ENCODE measurements at regions not wholly inside any gene's neighbourhood (a gene's known extent, or its start where the extent isn't known, plus 50 kb on each side); places are given as distances from the start of the nearest gene placed in this dataset.

DNA sequence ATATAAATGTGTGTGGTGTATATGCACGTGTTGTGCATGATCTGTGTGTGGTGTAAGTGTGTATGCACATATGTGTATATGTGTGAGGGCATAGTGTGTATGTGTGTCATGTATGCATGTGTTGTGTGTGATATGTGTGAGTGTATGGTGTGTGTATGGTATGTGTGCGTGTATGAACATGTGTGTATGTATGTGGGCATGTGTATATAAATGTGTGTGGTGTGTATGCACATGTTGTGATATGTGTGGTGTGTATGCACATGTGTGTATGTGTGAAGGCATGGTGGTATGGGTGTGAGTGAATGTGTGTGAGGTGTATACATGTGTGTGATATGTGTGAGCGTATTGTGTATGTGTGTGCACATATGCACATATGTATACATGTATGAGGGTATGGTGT is 198.7 kb downstream of the RBFOX3 start:
- intact Hi-C loops (cut with DNase I, micrococcal nuclease) = no loop called here
- CTCF ChIA-PET = no interaction called here
- H3K27ac Mint-ChIP-seq = no peak overlapping the region

DNA sequence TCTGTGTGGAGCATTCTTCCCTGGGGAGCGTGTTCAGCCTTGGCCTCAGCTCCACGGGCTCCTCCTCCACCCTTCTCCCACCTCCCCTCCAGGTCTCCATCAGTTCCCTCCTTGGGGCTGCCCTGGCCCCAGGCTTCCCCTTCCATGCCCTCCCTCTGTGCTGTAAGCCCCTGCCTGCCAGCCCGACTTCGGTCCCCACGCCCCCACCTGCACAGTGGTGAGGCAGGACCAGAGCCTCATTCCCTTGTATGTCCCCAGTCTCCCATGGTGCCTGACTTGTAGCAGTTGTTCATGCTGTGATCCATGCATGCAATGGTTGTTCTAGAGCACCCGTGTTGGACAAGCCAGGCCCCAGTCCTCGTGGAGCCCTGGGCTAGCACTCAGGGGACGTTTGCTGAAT is 199.4 kb downstream of the RBFOX3 start:
- ChIA-PET CTCF (no interaction called here), POLR2A (no interaction called here)
- intact Hi-C loops (cut with DNase I, micrococcal nuclease) = no loop called here
- Mint-ChIP-seq H3K4me3 (no peak overlapping the region), H3K36me3 (ENCODE audit: low read depth) (no peaks in the 10 kb centered on the region), H3K4me1 (no peaks in the 10 kb centered on the region), H3K9me3 (ENCODE audit: low read depth) (no peaks in the 10 kb centered on the region), H3K27me3 (peaks cover 14% of the 10 kb centered on the region), H3K27ac (no peak overlapping the region)
- ATAC-seq (no peak), DNase-seq (no peak)

More for the DNA sequence above, 198.7 kb downstream of the RBFOX3 start:
- no peaks in the 10 kb centered on the region for H3K4me1 Mint-ChIP-seq
- DNase-seq = no peak
- no peaks in the 10 kb centered on the region for H3K9me3 Mint-ChIP-seq (ENCODE audit: low read depth)
- ATAC-seq = no peak
- POLR2A ChIA-PET = no interaction called here
- no peak overlapping the region for H3K4me3 Mint-ChIP-seq
- peaks cover 10% of the 10 kb centered on the region for H3K27me3 Mint-ChIP-seq
- H3K36me3 Mint-ChIP-seq (ENCODE audit: low read depth) = no peaks in the 10 kb centered on the region

DNA sequence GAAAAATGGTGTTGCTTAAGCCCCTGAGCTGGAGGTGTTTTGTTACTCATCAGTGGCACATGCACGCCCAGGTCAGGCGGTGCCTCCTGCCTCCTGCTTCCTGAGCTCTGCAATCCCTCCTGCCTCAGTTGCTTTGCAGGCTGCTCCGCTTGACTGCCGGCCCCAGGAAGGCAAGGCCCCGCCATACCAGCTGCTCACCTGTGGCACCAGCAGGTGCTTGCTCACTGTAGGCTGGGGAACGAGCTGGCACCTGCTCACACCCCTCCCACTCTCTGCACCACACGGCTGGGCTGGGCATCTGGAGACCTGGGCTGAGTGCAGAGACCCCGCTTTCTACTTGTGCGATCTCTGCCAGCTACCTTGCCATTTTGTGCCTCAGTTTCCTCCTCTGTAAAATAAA is 200.2 kb downstream of the RBFOX3 start:
- ChIA-PET CTCF (interaction anchor here (1.2 kb wide), 1 partner anchor 18 kb away, joined by 4 read pairs; no protein-coding TSS in a partner anchor), POLR2A (no interaction called here)
- Mint-ChIP-seq H3K4me1 (no peaks in the 10 kb centered on the region), H3K27ac (no peak overlapping the region), H3K36me3 (ENCODE audit: low read depth) (no peaks in the 10 kb centered on the region), H3K9me3 (ENCODE audit: low read depth) (no peaks in the 10 kb centered on the region), H3K4me3 (no peak overlapping the region), H3K27me3 (peaks cover 17% of the 10 kb centered on the region)
- ATAC-seq (no peak), DNase-seq (no peak)
- intact Hi-C loops (cut with DNase I, micrococcal nuclease) = no loop called here

DNA sequence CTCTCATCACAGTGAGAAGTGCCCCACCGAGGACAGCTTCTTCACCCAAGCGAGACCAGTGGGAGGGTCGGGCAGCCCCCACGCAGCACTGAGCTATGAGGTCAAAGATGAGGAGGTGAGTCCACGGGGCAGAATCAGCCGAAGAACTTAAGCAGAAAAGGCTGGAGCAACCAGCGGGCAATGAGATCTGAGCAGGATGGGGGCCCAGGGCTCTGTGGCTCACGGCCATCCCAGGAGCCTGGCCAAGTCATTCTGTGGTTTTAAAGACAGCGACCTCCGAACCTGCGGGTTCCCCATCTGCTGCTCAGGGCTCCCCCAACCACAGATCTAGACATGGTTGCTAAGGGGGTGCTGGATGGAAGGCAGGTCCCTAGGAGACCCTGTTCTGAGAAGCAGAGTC is 202.6 kb downstream of the RBFOX3 start:
- Mint-ChIP-seq H3K36me3 (ENCODE audit: low read depth) (no peaks in the 10 kb centered on the region), H3K4me3 (no peak overlapping the region), H3K27ac (no peak overlapping the region), H3K4me1 (no peaks in the 10 kb centered on the region), H3K9me3 (ENCODE audit: low read depth) (no peaks in the 10 kb centered on the region), H3K27me3 (peaks cover 28% of the 10 kb centered on the region)
- intact Hi-C loops (cut with DNase I, micrococcal nuclease) = no loop called here
- ChIA-PET POLR2A (no interaction called here), CTCF (no interaction called here)
- no peak for ATAC-seq
- DNase-seq = no peak

DNA sequence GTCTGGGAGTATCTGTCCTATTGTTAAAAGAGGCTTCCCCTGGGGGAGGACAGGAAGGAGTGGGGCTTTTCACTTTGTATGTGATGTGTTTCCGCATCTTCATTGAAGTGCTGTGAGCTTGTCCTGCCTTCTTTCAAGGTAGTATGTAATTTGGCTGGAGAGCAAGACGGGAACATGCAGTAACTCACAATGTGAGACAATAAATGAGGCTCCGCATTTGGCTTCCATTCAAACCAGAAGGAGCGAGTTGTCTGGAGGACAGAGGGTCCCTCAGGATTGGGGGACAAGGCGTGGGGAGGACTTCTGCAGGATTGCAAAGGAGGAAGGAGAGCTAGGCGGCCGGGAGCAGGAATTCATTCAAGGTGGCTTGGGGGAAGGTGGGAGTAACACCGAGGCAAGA is 203.5 kb downstream of the RBFOX3 start:
- no peak overlapping the region for H3K27ac Mint-ChIP-seq

DNA sequence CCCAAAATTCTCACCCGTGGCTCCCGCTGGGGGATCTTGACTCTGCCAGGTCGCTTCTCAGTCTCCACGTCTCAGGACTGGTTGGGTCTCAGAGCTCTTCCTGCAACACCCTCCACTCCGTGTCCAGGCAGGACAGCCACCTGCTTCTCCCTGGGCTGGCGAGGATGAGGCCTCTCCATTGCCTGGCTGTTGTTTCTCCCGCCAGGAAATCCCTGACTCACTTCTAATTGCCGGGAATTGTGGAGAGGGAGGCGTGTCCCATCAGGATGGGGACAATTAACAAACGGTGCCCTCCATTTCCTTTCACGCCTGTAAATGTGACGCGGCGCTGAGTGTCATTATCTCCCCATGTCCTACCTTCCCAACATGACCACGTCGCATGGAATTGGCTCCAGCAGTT is 204.5 kb downstream of the RBFOX3 start:
- ATAC-seq = no peak
- H3K9me3 Mint-ChIP-seq (ENCODE audit: low read depth) = no peaks in the 10 kb centered on the region
- no peak overlapping the region for H3K4me3 Mint-ChIP-seq
- H3K27me3 Mint-ChIP-seq = peaks cover 34% of the 10 kb centered on the region
- CTCF ChIA-PET = interaction anchor here (0.8 to 3.8 kb wide), 2 partner anchors 14 to 303 kb away, joined by 3 to 31 read pairs; no protein-coding TSS in a partner anchor
- H3K36me3 Mint-ChIP-seq (ENCODE audit: low read depth) = no peaks in the 10 kb centered on the region
- intact Hi-C loops (cut with DNase I, micrococcal nuclease) = no loop called here
- POLR2A ChIA-PET = interaction anchor here (0.6 kb wide), 1 partner anchor 329 kb away, joined by 3 read pairs; no protein-coding TSS in a partner anchor
- no peak for DNase-seq
- H3K4me1 Mint-ChIP-seq = peaks cover 2% of the 10 kb centered on the region
- no peak overlapping the region for H3K27ac Mint-ChIP-seq

More for the DNA sequence above, 203.5 kb downstream of the RBFOX3 start:
- H3K9me3 Mint-ChIP-seq (ENCODE audit: low read depth) = no peaks in the 10 kb centered on the region
- H3K27me3 Mint-ChIP-seq = peaks cover 28% of the 10 kb centered on the region
- ChIA-PET CTCF (interaction anchor here (0.5 to 0.6 kb wide), 2 partner anchors 180 to 715 kb away, joined by 3 to 4 read pairs; no protein-coding TSS in a partner anchor), POLR2A (no interaction called here)
- no peak overlapping the region for H3K4me3 Mint-ChIP-seq
- intact Hi-C loops (cut with DNase I, micrococcal nuclease) = no loop called here
- ATAC-seq = no peak
- no peaks in the 10 kb centered on the region for H3K4me1 Mint-ChIP-seq
- no peaks in the 10 kb centered on the region for H3K36me3 Mint-ChIP-seq (ENCODE audit: low read depth)
- DNase-seq = no peak

DNA sequence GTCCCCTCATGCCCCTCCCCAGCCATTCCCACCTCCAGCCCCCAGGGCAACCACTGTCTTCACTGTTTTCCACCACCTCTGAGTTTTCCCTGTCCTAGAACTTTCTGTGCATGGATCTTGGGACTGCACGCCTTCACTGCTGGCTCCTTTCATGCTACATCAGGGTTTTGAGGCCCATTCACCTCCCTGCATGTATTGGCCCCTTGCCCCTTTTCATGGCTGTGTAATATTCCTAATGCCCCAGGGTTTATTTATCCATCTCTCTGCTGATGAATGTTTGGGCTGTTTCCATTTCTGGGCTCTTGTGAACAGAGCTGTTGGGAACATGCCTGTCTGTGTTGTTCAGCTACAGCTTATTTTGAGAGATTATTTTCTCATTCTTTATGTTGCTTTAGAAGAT is 205.0 kb downstream of the RBFOX3 start:
- no peak for DNase-seq
- H3K27ac Mint-ChIP-seq = no peak overlapping the region
- CTCF ChIA-PET = interaction anchor here (0.8 to 3.8 kb wide), 2 partner anchors 14 to 303 kb away, joined by 3 to 31 read pairs; no protein-coding TSS in a partner anchor
- H3K27me3 Mint-ChIP-seq = peaks cover 37% of the 10 kb centered on the region
- H3K36me3 Mint-ChIP-seq (ENCODE audit: low read depth) = no peaks in the 10 kb centered on the region
- H3K4me1 Mint-ChIP-seq = peaks cover 7% of the 10 kb centered on the region
- no peak overlapping the region for H3K4me3 Mint-ChIP-seq
- intact Hi-C loops (cut with DNase I, micrococcal nuclease) = no loop called here
- no peaks in the 10 kb centered on the region for H3K9me3 Mint-ChIP-seq (ENCODE audit: low read depth)
- POLR2A ChIA-PET = interaction anchor here (0.6 kb wide), 1 partner anchor 328 kb away, joined by 3 read pairs; no protein-coding TSS in a partner anchor
- ATAC-seq = no peak

DNA sequence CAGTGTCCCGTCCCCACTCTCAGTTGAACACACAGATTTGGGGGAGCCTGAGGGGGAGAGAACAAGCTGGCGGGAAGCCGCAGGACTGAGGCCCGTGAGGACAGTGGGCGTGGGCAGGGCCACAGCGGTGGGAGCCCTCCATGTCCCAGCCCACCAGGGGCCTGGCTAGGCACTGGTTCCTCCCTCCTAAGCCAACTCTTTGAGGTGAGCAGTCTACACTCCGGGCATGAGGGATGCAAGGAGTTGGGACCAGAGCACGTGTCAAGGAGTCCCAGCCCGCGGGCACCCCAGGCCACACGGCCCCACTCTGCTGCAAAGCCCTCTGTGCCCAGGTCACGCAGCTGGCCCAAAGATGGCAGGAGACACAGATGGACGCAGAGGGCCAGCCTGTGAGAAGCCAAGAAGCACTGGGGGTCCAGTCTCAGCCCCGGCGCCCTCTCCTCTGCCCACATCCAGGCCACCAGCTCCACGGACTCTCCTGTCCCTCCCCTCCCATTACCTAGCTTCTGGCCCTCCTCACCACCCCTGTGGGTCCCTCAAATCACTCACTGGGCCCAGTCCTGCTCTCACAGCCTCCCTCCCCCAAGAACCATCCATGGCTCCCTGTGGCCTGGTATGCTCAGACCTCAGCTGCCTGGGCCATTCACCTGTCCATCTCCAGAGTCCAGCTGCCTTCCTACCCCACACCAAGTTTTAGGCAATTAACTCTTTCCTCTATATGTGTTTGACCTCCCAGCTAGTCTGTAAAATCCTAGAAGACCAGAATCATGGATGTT is 206.5 kb downstream of the RBFOX3 start:
- H3K27me3 Mint-ChIP-seq = peaks cover 46% of the 10 kb centered on the region
- CTCF ChIA-PET = interaction anchor here (3.8 kb wide), 1 partner anchor 12 kb away, joined by 31 read pairs; no protein-coding TSS in a partner anchor
- DNase-seq = no peak

DNA sequence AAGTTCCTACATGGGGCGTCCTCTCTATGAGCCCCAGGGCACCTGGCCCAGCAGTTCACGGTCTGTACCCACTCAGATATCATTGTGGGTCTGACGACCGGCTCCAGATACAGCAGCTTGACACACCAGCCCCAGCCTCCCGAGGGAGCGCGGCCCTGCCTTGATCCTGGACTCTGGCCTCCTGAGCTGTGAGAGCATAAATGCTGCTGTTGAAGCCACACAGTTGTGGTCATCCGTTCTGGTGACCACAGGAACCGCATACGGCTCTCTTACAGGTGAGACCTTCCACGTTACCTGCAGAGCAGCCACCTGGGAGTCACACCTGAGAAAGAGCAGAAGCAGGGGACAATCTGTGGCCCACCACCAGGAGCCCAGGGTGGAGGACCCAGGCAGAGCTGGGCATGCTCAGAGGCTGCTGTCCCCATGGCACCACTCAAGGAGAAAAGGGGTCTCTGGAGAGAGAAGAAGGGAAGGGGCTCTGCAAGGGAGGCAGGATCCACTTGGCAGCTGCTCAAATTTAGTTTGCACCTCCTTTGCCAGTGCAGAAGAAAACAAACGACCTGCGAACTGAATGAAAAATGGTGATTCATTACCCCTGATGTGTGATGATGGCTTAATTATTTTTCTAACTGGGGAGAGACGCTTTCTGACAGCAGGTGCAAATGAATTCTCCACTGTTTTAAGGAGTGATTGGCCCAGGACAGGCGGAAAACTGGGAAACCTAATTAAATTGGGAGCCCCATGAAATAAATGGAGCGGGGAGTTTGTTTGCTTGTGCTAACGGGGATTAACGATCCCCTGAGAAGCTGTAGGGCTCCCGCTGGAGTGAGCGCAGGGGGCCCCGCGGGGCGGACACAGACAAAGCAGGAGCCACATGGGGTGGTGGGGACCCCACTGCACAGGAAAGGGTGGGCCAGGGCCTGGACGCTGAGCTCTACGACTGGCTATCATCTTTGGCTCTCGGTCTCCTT is 208.9 kb downstream of the RBFOX3 start:
- DNase-seq = no peak
- ATAC-seq = no peak
- Mint-ChIP-seq H3K4me3 (no peak overlapping the region), H3K9me3 (ENCODE audit: low read depth) (no peaks in the 10 kb centered on the region), H3K27me3 (peaks cover 44% of the 10 kb centered on the region), H3K27ac (no peak overlapping the region), H3K36me3 (ENCODE audit: low read depth) (no peaks in the 10 kb centered on the region), H3K4me1 (peaks cover 12% of the 10 kb centered on the region)
- CTCF ChIA-PET = interaction anchor here (0.5 to 3.2 kb wide), 8 partner anchors 10 to 356 kb away, joined by 3 to 41 read pairs (median 4); no protein-coding TSS in a partner anchor
- intact Hi-C loops (cut with DNase I, micrococcal nuclease) = no loop called here
- POLR2A ChIA-PET = no interaction called here

More for the DNA sequence above, 206.5 kb downstream of the RBFOX3 start:
- Mint-ChIP-seq H3K4me3 (no peak overlapping the region), H3K27ac (no peak overlapping the region), H3K36me3 (ENCODE audit: low read depth) (no peaks in the 10 kb centered on the region), H3K4me1 (peaks cover 12% of the 10 kb centered on the region), H3K9me3 (ENCODE audit: low read depth) (no peaks in the 10 kb centered on the region)
- no peak for ATAC-seq
- intact Hi-C loops (cut with DNase I, micrococcal nuclease) = no loop called here
- POLR2A ChIA-PET = no interaction called here

DNA sequence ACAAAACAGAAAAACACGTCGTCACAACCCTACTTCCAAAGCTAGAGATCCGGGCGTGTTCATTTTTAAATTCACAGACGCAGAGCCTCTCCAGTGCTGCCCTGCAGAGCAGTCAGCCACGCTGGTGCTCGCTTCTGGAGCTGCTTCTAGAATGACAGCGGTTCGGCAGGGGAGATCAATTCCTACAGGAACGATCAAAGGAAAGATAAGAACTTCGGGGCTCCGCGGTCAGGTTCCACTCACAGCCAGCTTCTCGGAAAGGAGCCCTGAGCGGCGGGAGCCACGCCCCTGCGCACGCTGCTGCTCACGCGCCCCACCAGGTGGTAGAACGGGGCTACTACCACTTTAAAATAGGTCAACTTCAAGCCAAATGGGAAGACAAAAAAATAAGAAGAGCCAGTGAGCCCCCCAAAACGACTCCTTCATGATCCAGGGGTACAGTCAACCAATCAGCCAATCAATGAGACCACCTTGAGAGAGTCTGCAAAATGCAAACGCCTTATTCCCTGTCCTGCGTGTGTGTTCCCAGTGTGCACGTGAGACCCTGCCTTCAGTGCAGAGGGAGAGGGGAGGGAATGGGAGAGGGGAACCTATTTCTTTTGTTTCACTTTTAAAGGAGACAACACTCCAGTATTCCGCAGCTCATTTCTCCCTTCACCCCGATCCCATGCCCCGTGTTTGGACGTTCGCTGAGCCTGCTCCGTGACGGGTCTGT is 209.7 kb downstream of the RBFOX3 start:
- CTCF ChIA-PET = interaction anchor here (0.6 to 3.2 kb wide), 19 partner anchors 9 to 589 kb away, joined by 3 to 41 read pairs (median 3); no protein-coding TSS in a partner anchor
- intact Hi-C loops (cut with DNase I, micrococcal nuclease) = no loop called here

DNA sequence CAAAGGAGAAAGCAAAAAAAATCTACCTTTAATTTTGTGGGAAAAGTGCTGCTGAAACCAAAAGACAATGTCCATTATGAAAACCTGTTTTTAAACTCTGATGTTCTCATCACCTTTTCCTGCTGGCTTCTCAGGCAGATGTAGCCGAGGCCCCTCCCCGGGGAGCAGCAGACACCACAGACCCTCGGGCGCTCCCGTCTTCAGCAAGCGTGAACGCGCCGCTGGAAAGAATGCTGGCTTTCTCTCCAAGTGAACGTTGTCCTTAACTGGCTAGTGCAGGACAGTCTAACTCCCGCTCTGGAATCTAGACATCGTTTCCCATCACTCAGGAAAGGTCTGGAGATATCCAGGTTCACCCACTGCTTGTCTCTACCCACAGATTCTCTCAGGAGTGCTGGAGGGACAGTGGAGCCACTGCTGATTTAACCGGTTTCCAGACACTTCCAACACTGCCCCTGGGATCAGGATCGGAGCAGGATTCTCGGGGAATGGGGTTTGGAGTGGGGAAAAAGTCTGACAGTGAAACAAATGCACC is 211.2 kb downstream of the RBFOX3 start:
- no peak overlapping the region for H3K27ac Mint-ChIP-seq
- CTCF ChIA-PET = interaction anchor here (3.2 kb wide), 1 partner anchor 7 kb away, joined by 41 read pairs; no protein-coding TSS in a partner anchor

More for the DNA sequence above, 209.7 kb downstream of the RBFOX3 start:
- Mint-ChIP-seq H3K27me3 (peaks cover 39% of the 10 kb centered on the region), H3K4me3 (peak overlapping the region; percentile 56), H3K4me1 (peaks cover 12% of the 10 kb centered on the region), H3K27ac (peak overlapping the region; percentile 44), H3K9me3 (ENCODE audit: low read depth) (no peaks in the 10 kb centered on the region), H3K36me3 (ENCODE audit: low read depth) (no peaks in the 10 kb centered on the region)
- POLR2A ChIA-PET = no interaction called here
- ATAC-seq (peak; percentile 96), DNase-seq (peak; percentile 84)

More for the DNA sequence above, 211.2 kb downstream of the RBFOX3 start:
- intact Hi-C loops (cut with DNase I, micrococcal nuclease) = no loop called here
- Mint-ChIP-seq H3K36me3 (ENCODE audit: low read depth) (no peaks in the 10 kb centered on the region), H3K4me3 (no peak overlapping the region), H3K27me3 (peaks cover 28% of the 10 kb centered on the region), H3K4me1 (peaks cover 12% of the 10 kb centered on the region), H3K9me3 (ENCODE audit: low read depth) (no peaks in the 10 kb centered on the region)
- ATAC-seq (no peak), DNase-seq (no peak)
- POLR2A ChIA-PET = no interaction called here
